ENCODE measurements at regions not wholly inside any gene's neighbourhood (a gene's known extent, or its start where the extent isn't known, plus 50 kb on each side); places are given as distances from the start of the nearest gene placed in this dataset.

DNA sequence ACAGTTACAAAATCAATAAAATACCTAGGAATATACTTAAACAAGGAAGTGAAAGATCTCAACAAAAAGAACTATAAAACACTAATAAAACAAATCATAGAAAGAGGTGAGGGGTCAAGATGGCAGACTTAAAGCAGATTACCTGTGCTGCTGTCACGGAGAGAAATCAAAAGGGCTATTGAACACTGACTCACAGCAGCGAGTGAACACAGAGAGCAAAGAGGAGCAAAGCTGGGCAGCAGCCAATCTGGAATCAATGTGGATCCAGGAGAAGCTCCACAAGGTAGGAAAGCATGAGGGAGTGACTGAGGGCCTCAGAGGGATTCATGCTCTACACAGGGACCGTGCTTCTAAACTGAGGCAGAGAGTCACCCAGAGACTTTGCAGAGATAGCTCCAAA, 562.0 kb upstream of the SEMA3D start:
- no peaks in the 10 kb centered on the region for H4K20me1 ChIP-seq (ENCODE audit: insufficient read depth, low read length, poor library complexity, severe bottlenecking)
- no peaks in the 10 kb centered on the region for H3K9me2 ChIP-seq (replicated peaks; ENCODE audit: low read depth, low read length)
- H3K4me2 ChIP-seq (ENCODE audit: low read depth, low read length, poor library complexity, severe bottlenecking) = no peak overlapping the region
- H3K36me3 ChIP-seq (ENCODE audit: insufficient read depth, low read length) = no peaks in the 10 kb centered on the region
- H3K79me2 ChIP-seq (ENCODE audit: insufficient read depth, low read length) = no peaks in the 10 kb centered on the region
- no peak overlapping the region for H3K9ac ChIP-seq (ENCODE audit: low read depth, low read length, poor library complexity, severe bottlenecking)
- H3K4me3 ChIP-seq (ENCODE audit: low read length, poor library complexity, severe bottlenecking) = no peak overlapping the region
- TF ChIP-seq, protein P1, sequence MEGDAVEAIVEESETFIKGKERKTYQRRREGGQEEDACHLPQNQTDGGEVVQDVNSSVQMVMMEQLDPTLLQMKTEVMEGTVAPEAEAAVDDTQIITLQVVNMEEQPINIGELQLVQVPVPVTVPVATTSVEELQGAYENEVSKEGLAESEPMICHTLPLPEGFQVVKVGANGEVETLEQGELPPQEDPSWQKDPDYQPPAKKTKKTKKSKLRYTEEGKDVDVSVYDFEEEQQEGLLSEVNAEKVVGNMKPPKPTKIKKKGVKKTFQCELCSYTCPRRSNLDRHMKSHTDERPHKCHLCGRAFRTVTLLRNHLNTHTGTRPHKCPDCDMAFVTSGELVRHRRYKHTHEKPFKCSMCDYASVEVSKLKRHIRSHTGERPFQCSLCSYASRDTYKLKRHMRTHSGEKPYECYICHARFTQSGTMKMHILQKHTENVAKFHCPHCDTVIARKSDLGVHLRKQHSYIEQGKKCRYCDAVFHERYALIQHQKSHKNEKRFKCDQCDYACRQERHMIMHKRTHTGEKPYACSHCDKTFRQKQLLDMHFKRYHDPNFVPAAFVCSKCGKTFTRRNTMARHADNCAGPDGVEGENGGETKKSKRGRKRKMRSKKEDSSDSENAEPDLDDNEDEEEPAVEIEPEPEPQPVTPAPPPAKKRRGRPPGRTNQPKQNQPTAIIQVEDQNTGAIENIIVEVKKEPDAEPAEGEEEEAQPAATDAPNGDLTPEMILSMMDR (conservative IDR thresholded peaks at IDR 0.05; ENCODE audit: low read length) = no peak
- no peak for TF ChIP-seq EZH2phosphoT487 (IDR thresholded peaks at IDR 0.05; ENCODE audit: borderline replicate concordance)
- no peaks in the 10 kb centered on the region for H3K4me1 ChIP-seq (ENCODE audit: insufficient read depth, low read length, poor library complexity, severe bottlenecking)
- no peaks in the 10 kb centered on the region for H3K27me3 ChIP-seq (ENCODE audit: insufficient read depth, low read length, poor library complexity, severe bottlenecking)
- H2AFZ ChIP-seq (ENCODE audit: low read length) = no peak overlapping the region
- H3K9me3 ChIP-seq (ENCODE audit: insufficient read depth, low read depth, low read length) = no peaks in the 10 kb centered on the region
- H3F3A ChIP-seq (ENCODE audit: low read depth) = no peaks in the 10 kb centered on the region

DNA sequence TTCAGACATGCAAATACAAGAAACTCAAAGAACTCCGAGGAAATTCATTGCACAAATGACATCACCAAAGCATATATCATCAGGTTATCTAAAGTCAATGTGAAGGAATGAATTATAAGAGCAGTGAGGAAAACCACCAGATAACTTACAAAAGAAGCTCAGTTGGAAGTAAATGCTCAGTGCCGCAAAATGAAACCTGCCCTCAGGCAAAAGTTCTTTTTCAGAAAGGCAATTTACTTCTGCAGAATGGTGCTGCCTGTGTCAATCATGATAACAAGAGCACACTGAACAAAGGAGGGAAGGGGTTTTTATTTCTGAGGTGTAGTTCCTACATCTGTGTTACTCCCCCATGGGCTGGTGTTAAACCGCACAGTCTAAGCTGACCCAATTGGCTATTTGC, 550.6 kb upstream of the SEMA3D start:
- no peak overlapping the region for H3K4me3 ChIP-seq (ENCODE audit: low read length, poor library complexity, severe bottlenecking)
- H3K9ac ChIP-seq (ENCODE audit: low read depth, low read length, poor library complexity, severe bottlenecking) = no peak overlapping the region
- no peaks in the 10 kb centered on the region for H3K27me3 ChIP-seq (ENCODE audit: insufficient read depth, low read length, poor library complexity, severe bottlenecking)
- no peaks in the 10 kb centered on the region for H3F3A ChIP-seq (ENCODE audit: low read depth)
- H4K20me1 ChIP-seq (ENCODE audit: insufficient read depth, low read length, poor library complexity, severe bottlenecking) = no peaks in the 10 kb centered on the region
- H3K9me2 ChIP-seq (replicated peaks; ENCODE audit: low read depth, low read length) = no peaks in the 10 kb centered on the region
- no peaks in the 10 kb centered on the region for H3K36me3 ChIP-seq (ENCODE audit: insufficient read depth, low read length)
- TF ChIP-seq, protein P1 (conservative IDR thresholded peaks at IDR 0.05; ENCODE audit: low read length) = no peak
- no peak for TF ChIP-seq EZH2phosphoT487 (IDR thresholded peaks at IDR 0.05; ENCODE audit: borderline replicate concordance)
- no peaks in the 10 kb centered on the region for H3K4me1 ChIP-seq (ENCODE audit: insufficient read depth, low read length, poor library complexity, severe bottlenecking)
- H3K79me2 ChIP-seq (ENCODE audit: insufficient read depth, low read length) = no peaks in the 10 kb centered on the region
- no peak overlapping the region for H2AFZ ChIP-seq (ENCODE audit: low read length)
- H3K4me2 ChIP-seq (ENCODE audit: low read depth, low read length, poor library complexity, severe bottlenecking) = no peak overlapping the region
- H3K9me3 ChIP-seq (ENCODE audit: insufficient read depth, low read depth, low read length) = no peaks in the 10 kb centered on the region

DNA sequence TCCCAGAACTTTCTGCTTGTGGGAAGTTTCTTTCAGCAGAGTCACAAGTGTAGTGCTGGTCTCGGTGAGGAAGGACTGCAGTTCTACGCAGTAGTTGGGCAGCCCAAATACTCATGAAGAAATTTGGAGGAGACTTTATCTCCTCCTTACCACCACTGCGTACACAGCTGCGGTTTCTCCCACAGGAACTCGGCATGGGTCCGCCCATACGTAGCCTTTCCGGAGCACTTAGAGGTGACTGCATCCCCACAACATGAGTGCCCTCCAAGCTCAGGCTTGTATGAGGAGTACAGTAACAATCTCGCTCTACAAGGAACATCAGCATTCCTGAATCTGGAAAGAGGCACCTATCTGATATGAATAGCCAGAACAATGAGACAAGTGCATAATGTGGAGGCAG, 549.2 kb upstream of the SEMA3D start:
- no peaks in the 10 kb centered on the region for H3K9me2 ChIP-seq (replicated peaks; ENCODE audit: low read depth, low read length)
- H3K79me2 ChIP-seq (ENCODE audit: insufficient read depth, low read length) = no peaks in the 10 kb centered on the region
- no peak overlapping the region for H3K9ac ChIP-seq (ENCODE audit: low read depth, low read length, poor library complexity, severe bottlenecking)
- H3K36me3 ChIP-seq (ENCODE audit: insufficient read depth, low read length) = no peaks in the 10 kb centered on the region
- H3K27me3 ChIP-seq (ENCODE audit: insufficient read depth, low read length, poor library complexity, severe bottlenecking) = no peaks in the 10 kb centered on the region
- no peaks in the 10 kb centered on the region for H3F3A ChIP-seq (ENCODE audit: low read depth)
- H3K9me3 ChIP-seq (ENCODE audit: insufficient read depth, low read depth, low read length) = no peaks in the 10 kb centered on the region
- no peak overlapping the region for H3K4me2 ChIP-seq (ENCODE audit: low read depth, low read length, poor library complexity, severe bottlenecking)
- H4K20me1 ChIP-seq (ENCODE audit: insufficient read depth, low read length, poor library complexity, severe bottlenecking) = no peaks in the 10 kb centered on the region
- no peak overlapping the region for H3K4me3 ChIP-seq (ENCODE audit: low read length, poor library complexity, severe bottlenecking)
- no peaks in the 10 kb centered on the region for H3K4me1 ChIP-seq (ENCODE audit: insufficient read depth, low read length, poor library complexity, severe bottlenecking)
- TF ChIP-seq EZH2phosphoT487 (IDR thresholded peaks at IDR 0.05; ENCODE audit: borderline replicate concordance) = no peak
- TF ChIP-seq, protein P1 (conservative IDR thresholded peaks at IDR 0.05; ENCODE audit: low read length) = no peak
- no peak overlapping the region for H2AFZ ChIP-seq (ENCODE audit: low read length)

Data from Loucy (cell line).